Smooth muscle cell (in vitro differentiated cells): ENCODE measurements at regions not wholly inside any gene's neighbourhood (a gene's known extent, or its start where the extent isn't known, plus 50 kb on each side); places are given as distances from the start of the nearest gene placed in this dataset.

Experiments
- DNase-seq: peaks from one replicate; lab custom pipeline; 2025; ENCODE audit not compliant: unreplicated experiment; lab: John Stamatoyannopoulos, UW
- H2AFZ ChIP-seq: fragments of 200-600 bp; sonication (generic); 2 replicates; pipeline ENCODE4 v1.6.0; 2016; ENCODE audit warnings: antibody characterized with exemption, low read depth, mild to moderate bottlenecking
- H3F3A ChIP-seq: fragments of 200-600 bp; sonication (generic); 2 replicates; pipeline ENCODE4 v1.6.0; 2017; ENCODE audit warnings: antibody characterized with exemption, low read depth
- H3K27ac ChIP-seq: fragments of 200-600 bp; sonication (generic); 2 replicates; pipeline ENCODE4 v1.5.1; 2016; ENCODE audit warnings: low read depth, mild to moderate bottlenecking
- H3K27me3 ChIP-seq: fragments of 200-600 bp; sonication (generic); 2 replicates; pipeline ENCODE4 v1.6.1; 2016; ENCODE audit warnings: low read depth, mild to moderate bottlenecking
- H3K36me3 ChIP-seq: fragments of 200-600 bp; sonication (generic); 2 replicates; pipeline ENCODE4 v1.5.1; 2016; ENCODE audit warnings: low read depth
- H3K4me1 ChIP-seq: fragments of 200-600 bp; sonication (generic); 2 replicates; pipeline ENCODE4 v1.5.1; 2016; ENCODE audit warnings: low read depth
- H3K4me2 ChIP-seq: fragments of 200-600 bp; sonication (generic); 2 replicates; pipeline ENCODE4 v1.6.0; 2016; ENCODE audit warnings: mild to moderate bottlenecking
- H3K4me3 ChIP-seq: fragments of 200-600 bp; sonication (generic); 2 replicates; pipeline ENCODE4 v1.5.1; 2016; ENCODE audit warnings: mild to moderate bottlenecking
- H3K79me2 ChIP-seq: fragments of 200-600 bp; sonication (generic); 2 replicates; pipeline ENCODE4 v1.6.0; 2016; ENCODE audit warnings: low read depth, mild to moderate bottlenecking
- H3K9ac ChIP-seq: fragments of 200-600 bp; sonication (generic); 2 replicates; pipeline ENCODE4 v1.6.0; 2016; ENCODE audit warnings: low read depth
- H3K9me3 ChIP-seq: fragments of 200-600 bp; sonication (generic); replicated peaks from 2 replicates; pipeline ENCODE4 v1.5.1; 2016; ENCODE audit warnings: low read depth
- H4K20me1 ChIP-seq: fragments of 200-600 bp; sonication (generic); 2 replicates; pipeline ENCODE4 v1.6.0; 2016; ENCODE audit warnings: low read depth
- WGBS: methylation state at CpG from one replicate; pipeline ENCODE4 v1.1.7; 2016; ENCODE audit warnings: low lambda C conversion rate; 5-methylcytosine and 5-hydroxymethylcytosine counted together
- TF ChIP-seq, protein P1 (sequence below): fragments of 200-600 bp; sonication (generic); IDR thresholded peaks from 2 replicates; pipeline ENCODE4 v1.5.1; 2017; ENCODE audit warnings: borderline replicate concordance, mild to moderate bottlenecking, antibody characterized with exemption; ENCODE audit not compliant: insufficient read depth, poor library complexity, severe bottlenecking

DNA sequence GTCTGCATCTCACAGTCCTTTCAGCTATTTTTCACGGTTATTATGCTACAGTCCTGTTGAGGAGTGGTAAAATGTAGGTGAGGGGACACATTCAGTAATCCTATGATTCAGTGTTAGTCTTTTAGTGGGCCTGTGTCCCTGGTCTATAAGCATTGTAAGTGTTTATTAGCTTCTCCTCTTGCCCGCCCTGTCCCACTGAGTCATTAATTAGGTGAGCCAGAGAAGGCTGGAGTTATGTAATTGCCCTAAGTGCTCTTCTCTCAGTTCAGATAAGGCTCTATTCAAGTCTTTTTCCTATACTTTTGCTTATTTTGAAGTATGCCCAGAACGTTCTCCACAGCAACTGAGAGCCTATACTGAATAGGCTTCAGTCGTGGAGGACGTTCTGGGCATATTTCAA, 76.3 kb upstream of the ZRANB2 start:
- Histone ChIP-seq H3K9ac (no peak overlapping the region), H3K4me3 (no peak overlapping the region), H2AFZ (no peak overlapping the region), H4K20me1 (no peaks in the 10 kb centered on the region), H3K79me2 (no peaks in the 10 kb centered on the region), H3F3A (no peaks in the 10 kb centered on the region), H3K9me3 (no peaks in the 10 kb centered on the region), H3K4me2 (no peak overlapping the region), H3K36me3 (no peaks in the 10 kb centered on the region), H3K27ac (no peak overlapping the region), H3K27me3 (no peaks in the 10 kb centered on the region), H3K4me1 (no peaks in the 10 kb centered on the region)
- TF ChIP-seq, protein P1, sequence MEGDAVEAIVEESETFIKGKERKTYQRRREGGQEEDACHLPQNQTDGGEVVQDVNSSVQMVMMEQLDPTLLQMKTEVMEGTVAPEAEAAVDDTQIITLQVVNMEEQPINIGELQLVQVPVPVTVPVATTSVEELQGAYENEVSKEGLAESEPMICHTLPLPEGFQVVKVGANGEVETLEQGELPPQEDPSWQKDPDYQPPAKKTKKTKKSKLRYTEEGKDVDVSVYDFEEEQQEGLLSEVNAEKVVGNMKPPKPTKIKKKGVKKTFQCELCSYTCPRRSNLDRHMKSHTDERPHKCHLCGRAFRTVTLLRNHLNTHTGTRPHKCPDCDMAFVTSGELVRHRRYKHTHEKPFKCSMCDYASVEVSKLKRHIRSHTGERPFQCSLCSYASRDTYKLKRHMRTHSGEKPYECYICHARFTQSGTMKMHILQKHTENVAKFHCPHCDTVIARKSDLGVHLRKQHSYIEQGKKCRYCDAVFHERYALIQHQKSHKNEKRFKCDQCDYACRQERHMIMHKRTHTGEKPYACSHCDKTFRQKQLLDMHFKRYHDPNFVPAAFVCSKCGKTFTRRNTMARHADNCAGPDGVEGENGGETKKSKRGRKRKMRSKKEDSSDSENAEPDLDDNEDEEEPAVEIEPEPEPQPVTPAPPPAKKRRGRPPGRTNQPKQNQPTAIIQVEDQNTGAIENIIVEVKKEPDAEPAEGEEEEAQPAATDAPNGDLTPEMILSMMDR = no peak
- no peak for DNase-seq
- WGBS = 67% methylated on average over 5 of the region's 5 CpGs

- Histone ChIP-seq H3K9ac (no peak overlapping the region), H3K4me2 (no peak overlapping the region), H3K36me3 (no peaks in the 10 kb centered on the region), H3K27ac (no peak overlapping the region), H3K9me3 (no peaks in the 10 kb centered on the region), H3K79me2 (no peaks in the 10 kb centered on the region), H3F3A (no peaks in the 10 kb centered on the region), H3K4me3 (no peak overlapping the region), H4K20me1 (no peaks in the 10 kb centered on the region), H3K27me3 (no peaks in the 10 kb centered on the region), H3K4me1 (no peaks in the 10 kb centered on the region), H2AFZ (no peak overlapping the region)
- WGBS = 87% methylated on average over 2 of the region's 2 CpGs
- DNase-seq = no peak
- TF ChIP-seq, protein P1 = no peak
Measured at GRCh38 chr1:71156590-71156989, 75.8 kb upstream of the ZRANB2 start.

- no peak overlapping the region for H3K9ac ChIP-seq
- H4K20me1 ChIP-seq = no peaks in the 10 kb centered on the region
- H3K36me3 ChIP-seq = no peaks in the 10 kb centered on the region
- H3K4me3 ChIP-seq = no peak overlapping the region
- no peaks in the 10 kb centered on the region for H3K4me1 ChIP-seq
- 95% methylated on average over 3 of the region's 3 CpGs for WGBS
- no peaks in the 10 kb centered on the region for H3F3A ChIP-seq
- no peaks in the 10 kb centered on the region for H3K9me3 ChIP-seq
- H2AFZ ChIP-seq = no peak overlapping the region
- DNase-seq = no peak
- no peak overlapping the region for H3K4me2 ChIP-seq
- no peaks in the 10 kb centered on the region for H3K27me3 ChIP-seq
- H3K79me2 ChIP-seq = no peaks in the 10 kb centered on the region
- H3K27ac ChIP-seq = no peak overlapping the region
- TF ChIP-seq, protein P1 = no peak
Measured at GRCh38 chr1:71154429-71154828, 73.6 kb upstream of the ZRANB2 start.

GRCh38 chr1:71153826-71154225, 73.0 kb upstream of the ZRANB2 start:
- WGBS = 82% methylated on average over 2 of the region's 2 CpGs
- no peak overlapping the region for H3K27ac ChIP-seq
- no peak for DNase-seq
- no peaks in the 10 kb centered on the region for H3K79me2 ChIP-seq
- no peaks in the 10 kb centered on the region for H3K4me1 ChIP-seq
- H3K9ac ChIP-seq = no peak overlapping the region
- TF ChIP-seq, protein P1 = no peak
- no peaks in the 10 kb centered on the region for H3F3A ChIP-seq
- H3K36me3 ChIP-seq = no peaks in the 10 kb centered on the region
- H4K20me1 ChIP-seq = no peaks in the 10 kb centered on the region
- H3K4me3 ChIP-seq = no peak overlapping the region
- H3K27me3 ChIP-seq = no peaks in the 10 kb centered on the region
- H3K4me2 ChIP-seq = no peak overlapping the region
- H2AFZ ChIP-seq = no peak overlapping the region
- no peaks in the 10 kb centered on the region for H3K9me3 ChIP-seq
